ENCODE measurements at regions not wholly inside any gene's neighbourhood (a gene's known extent, or its start where the extent isn't known, plus 50 kb on each side); places are given as distances from the start of the nearest gene placed in this dataset.

GRCh38 chr3:105094588-105094987 lies 272.1 kb upstream of the ALCAM start:
- no peak overlapping the region for H3K27ac ChIP-seq
- TF ChIP-seq CTCF (conservative IDR thresholded peaks at IDR 0.05; ENCODE audit: low read depth), result no peak
- ChIA-PET POLR2A (ENCODE audit: low non-redundant PET) (no interaction called here), CTCF (interaction anchor here (0.6 kb wide), 1 partner anchor 498 kb away, joined by 3 read pairs; no protein-coding TSS in a partner anchor)
- DNase-seq (ENCODE audit: low spot score), result no peak

- H3K27ac ChIP-seq, result no peak overlapping the region
- no peak for TF ChIP-seq CTCF (conservative IDR thresholded peaks at IDR 0.05; ENCODE audit: low read depth)
- CTCF ChIA-PET, result no interaction called here
- POLR2A ChIA-PET (ENCODE audit: low non-redundant PET), result no interaction called here
- no peak for DNase-seq (ENCODE audit: low spot score)
Measured at GRCh38 chr3:105096071-105096470, 270.6 kb upstream of the ALCAM start.

DNA sequence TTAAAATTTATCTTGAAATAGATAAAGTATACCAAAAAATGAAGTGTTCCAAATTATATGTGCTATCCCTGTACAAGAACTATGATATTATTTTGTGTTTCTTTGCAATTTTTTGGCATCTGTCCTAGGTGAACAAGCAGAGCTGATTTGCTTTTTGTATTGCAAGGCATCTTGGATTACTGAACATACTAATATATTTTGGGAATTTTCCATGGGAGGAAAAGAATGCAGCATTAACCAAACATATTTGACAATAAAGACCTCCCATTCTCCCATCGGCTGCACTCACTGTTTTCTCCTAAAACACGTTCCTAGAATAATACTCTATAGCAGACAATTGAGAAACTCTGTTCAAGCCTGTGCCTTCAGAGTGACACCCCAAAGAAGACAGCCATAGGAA lies 265.1 kb upstream of the ALCAM start:
- no peak for TF ChIP-seq CTCF (conservative IDR thresholded peaks at IDR 0.05; ENCODE audit: low read depth)
- H3K27ac ChIP-seq, result no peak overlapping the region
- ChIA-PET POLR2A (ENCODE audit: low non-redundant PET) (no interaction called here), CTCF (no interaction called here)
- no peak for DNase-seq (ENCODE audit: low spot score)

DNA sequence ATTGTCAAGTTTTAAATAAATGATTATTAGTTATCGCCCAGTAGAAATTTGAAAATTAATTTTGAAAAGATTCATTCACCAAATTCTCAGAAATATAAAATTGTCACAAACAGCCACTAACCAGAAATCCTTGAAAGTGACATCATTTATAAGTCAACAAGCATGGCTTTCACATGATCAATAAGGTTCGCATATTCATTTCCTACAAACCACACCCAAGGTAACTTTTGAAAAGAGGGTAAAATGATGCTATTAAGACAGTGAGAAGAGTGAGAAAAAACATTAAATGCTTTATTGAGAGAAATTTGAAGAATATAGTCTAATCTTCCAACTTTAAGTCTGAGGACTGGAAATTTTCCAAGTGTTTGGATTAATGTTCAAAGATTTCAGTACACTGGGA lies 263.6 kb upstream of the ALCAM start:
- DNase-seq (ENCODE audit: low spot score), result no peak
- ChIA-PET POLR2A (ENCODE audit: low non-redundant PET) (no interaction called here), CTCF (interaction anchor here (0.6 kb wide), 1 partner anchor 220 kb away, joined by 3 read pairs; no protein-coding TSS in a partner anchor)
- no peak overlapping the region for H3K27ac ChIP-seq
- no peak for TF ChIP-seq CTCF (conservative IDR thresholded peaks at IDR 0.05; ENCODE audit: low read depth)

- no peak overlapping the region for H3K27ac ChIP-seq
- ChIA-PET CTCF (no interaction called here), POLR2A (ENCODE audit: low non-redundant PET) (no interaction called here)
- DNase-seq (ENCODE audit: low spot score), result no peak
- TF ChIP-seq CTCF (conservative IDR thresholded peaks at IDR 0.05; ENCODE audit: low read depth), result no peak
Measured at GRCh38 chr3:105108823-105109222, 257.9 kb upstream of the ALCAM start.

DNA sequence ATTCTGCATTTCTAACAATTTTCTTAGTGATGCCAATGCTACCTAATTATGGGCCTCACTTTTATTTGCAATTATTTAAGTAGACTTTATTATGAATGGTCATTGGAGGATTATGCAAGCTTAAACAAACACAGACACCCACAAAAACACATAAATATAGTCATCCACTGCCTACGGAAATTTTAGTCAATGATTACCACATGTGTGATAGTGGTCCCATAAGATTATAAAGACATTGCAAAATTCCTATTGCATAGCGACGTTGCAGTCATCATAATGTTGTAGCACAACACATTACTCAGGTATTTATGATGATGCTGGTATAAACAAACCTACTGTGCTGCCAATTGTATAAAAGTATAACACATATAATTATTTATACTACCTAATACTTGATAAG lies 247.8 kb upstream of the ALCAM start:
- peak; percentile 41 for DNase-seq (ENCODE audit: low spot score)
- ChIA-PET POLR2A (ENCODE audit: low non-redundant PET) (no interaction called here), CTCF (no interaction called here)
- no peak overlapping the region for H3K27ac ChIP-seq
- TF ChIP-seq CTCF (conservative IDR thresholded peaks at IDR 0.05; ENCODE audit: low read depth), result no peak

GRCh38 chr3:105119801-105120340 lies 246.8 kb upstream of the ALCAM start:
- peak; percentile 6 for DNase-seq (ENCODE audit: low spot score)
- H3K27ac ChIP-seq, result no peak overlapping the region
- POLR2A ChIA-PET (ENCODE audit: low non-redundant PET), result no interaction called here
- CTCF ChIA-PET, result no interaction called here
- no peak for TF ChIP-seq CTCF (conservative IDR thresholded peaks at IDR 0.05; ENCODE audit: low read depth)
